ENCODE measurements at regions not wholly inside any gene's neighbourhood (a gene's known extent, or its start where the extent isn't known, plus 50 kb on each side); places are given as distances from the start of the nearest gene placed in this dataset.

- TF ChIP-seq, protein P1, sequence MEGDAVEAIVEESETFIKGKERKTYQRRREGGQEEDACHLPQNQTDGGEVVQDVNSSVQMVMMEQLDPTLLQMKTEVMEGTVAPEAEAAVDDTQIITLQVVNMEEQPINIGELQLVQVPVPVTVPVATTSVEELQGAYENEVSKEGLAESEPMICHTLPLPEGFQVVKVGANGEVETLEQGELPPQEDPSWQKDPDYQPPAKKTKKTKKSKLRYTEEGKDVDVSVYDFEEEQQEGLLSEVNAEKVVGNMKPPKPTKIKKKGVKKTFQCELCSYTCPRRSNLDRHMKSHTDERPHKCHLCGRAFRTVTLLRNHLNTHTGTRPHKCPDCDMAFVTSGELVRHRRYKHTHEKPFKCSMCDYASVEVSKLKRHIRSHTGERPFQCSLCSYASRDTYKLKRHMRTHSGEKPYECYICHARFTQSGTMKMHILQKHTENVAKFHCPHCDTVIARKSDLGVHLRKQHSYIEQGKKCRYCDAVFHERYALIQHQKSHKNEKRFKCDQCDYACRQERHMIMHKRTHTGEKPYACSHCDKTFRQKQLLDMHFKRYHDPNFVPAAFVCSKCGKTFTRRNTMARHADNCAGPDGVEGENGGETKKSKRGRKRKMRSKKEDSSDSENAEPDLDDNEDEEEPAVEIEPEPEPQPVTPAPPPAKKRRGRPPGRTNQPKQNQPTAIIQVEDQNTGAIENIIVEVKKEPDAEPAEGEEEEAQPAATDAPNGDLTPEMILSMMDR (IDR thresholded peaks at IDR 0.05): no peak
- H3K27ac ChIP-seq: no peak overlapping the region
- H3K9me3 ChIP-seq: peaks cover 0 to 12% (median 0%) of the 10 kb centered on the region in 11 donors
- 63 to 65% methylated on average over 3 of the region's 3 CpGs for WGBS, 2 donors
- H3K4me1 ChIP-seq: no peaks in the 10 kb centered on the region
- no peaks in the 10 kb centered on the region for H3K27me3 ChIP-seq
- H3K36me3 ChIP-seq: no peaks in the 10 kb centered on the region
- intact Hi-C loops (cut with DNase I): no loop called here
- H3K4me3 ChIP-seq: no peak overlapping the region
- ATAC-seq (no peak), DNase-seq (no peak)
Observed at GRCh38 chr4:66647926-66648325, 897.4 kb downstream of the CENPC start.

DNA sequence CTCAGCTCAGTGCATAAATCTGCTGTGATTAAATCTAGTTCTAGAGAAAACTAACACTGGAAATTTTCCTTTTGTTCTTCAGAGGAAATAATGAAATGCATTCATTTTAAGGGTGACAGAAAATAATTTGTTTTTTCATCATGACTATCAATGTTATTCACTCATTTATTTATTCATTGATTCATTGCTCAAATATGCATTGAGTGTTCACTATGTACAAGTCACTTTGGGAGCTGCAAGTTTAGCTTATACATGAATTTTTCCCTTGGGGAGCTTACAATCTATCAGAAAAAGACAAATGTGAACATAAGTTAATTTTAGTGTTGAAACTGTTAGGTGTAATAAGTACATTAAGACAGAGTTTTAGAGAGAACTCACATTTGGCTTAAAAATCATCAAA lies 897.8 kb downstream of the CENPC start:
- Histone ChIP-seq H3K27ac (no peak overlapping the region), H3K9me3 (peaks cover 0 to 12% (median 0%) of the 10 kb centered on the region in 11 donors), H3K27me3 (no peaks in the 10 kb centered on the region), H3K4me1 (no peaks in the 10 kb centered on the region), H3K4me3 (no peak overlapping the region), H3K36me3 (no peaks in the 10 kb centered on the region)
- ATAC-seq (no peak), DNase-seq (no peak)
- intact Hi-C loops (cut with DNase I): no loop called here
- TF ChIP-seq, protein P1 (IDR thresholded peaks at IDR 0.05): no peak

GRCh38 chr4:66640233-66640990 lies 904.9 kb downstream of the CENPC start:
- DNase-seq: no peak
- Histone ChIP-seq H3K36me3 (no peaks in the 10 kb centered on the region), H3K27me3 (no peaks in the 10 kb centered on the region), H3K9me3 (no peaks in the 10 kb centered on the region), H3K4me1 (no peaks in the 10 kb centered on the region), H3K4me3 (no peak overlapping the region), H3K27ac (no peak overlapping the region)
- TF ChIP-seq, protein P1 (IDR thresholded peaks at IDR 0.05): no peak
- WGBS, 2 donors: 38 to 44% methylated on average over 5 of the region's 5 CpGs
- intact Hi-C loops (cut with DNase I): no loop called here
- ATAC-seq: no peak

GRCh38 chr4:66639361-66639760 lies 905.9 kb downstream of the CENPC start:
- TF ChIP-seq, protein P1 (IDR thresholded peaks at IDR 0.05): no peak
- no peaks in the 10 kb centered on the region for H3K27me3 ChIP-seq
- no peak for ATAC-seq
- no peaks in the 10 kb centered on the region for H3K36me3 ChIP-seq
- H3K4me1 ChIP-seq: no peaks in the 10 kb centered on the region
- DNase-seq: no peak
- no peaks in the 10 kb centered on the region for H3K9me3 ChIP-seq
- intact Hi-C loops (cut with DNase I): no loop called here
- H3K27ac ChIP-seq: no peak overlapping the region
- H3K4me3 ChIP-seq: no peak overlapping the region

Data from heart right ventricle (tissue), 16 donors.